Panc1 (cell line): ENCODE measurements at regions not wholly inside any gene's neighbourhood (a gene's known extent, or its start where the extent isn't known, plus 50 kb on each side); places are given as distances from the start of the nearest gene placed in this dataset.

ENCODE experiments used
- POLR2AphosphoS5 ChIP-seq: IDR thresholded peaks from 2 replicates; pipeline ENCODE4 v1.6.1; 2012; ENCODE audit warnings: mild to moderate bottlenecking, low read depth, low read length, moderate library complexity
- SIN3A ChIP-seq: IDR thresholded peaks from 2 replicates; pipeline ENCODE4 v1.6.1; 2012; ENCODE audit warnings: low read depth, mild to moderate bottlenecking, low read length, moderate library complexity, borderline replicate concordance; ENCODE audit not compliant: insufficient read depth
- TCF7L2 ChIP-seq: IDR thresholded peaks from 2 replicates; pipeline ENCODE4 v1.6.1; 2011; ENCODE audit warnings: mild to moderate bottlenecking, low read depth, low read length, inconsistent platforms
- TF ChIP-seq, protein P1 (sequence below): fragments of 450-650 bp; IDR thresholded peaks from 2 replicates; pipeline ENCODE4 v1.5.1; 2017; ENCODE audit warnings: mild to moderate bottlenecking
- TF ChIP-seq, protein P2 (sequence below), 2 experiments: IDR thresholded peaks; 2 replicates each; pipeline ENCODE4 v1.6.1; 2011 to 2012; ENCODE audit warnings: low read depth in 2 of 2, control low read depth in 1 of 2, low read length in 1 of 2, mild to moderate bottlenecking in 1 of 2, moderate library complexity in 1 of 2; ENCODE audit not compliant: insufficient read depth in 1 of 2

DNA sequence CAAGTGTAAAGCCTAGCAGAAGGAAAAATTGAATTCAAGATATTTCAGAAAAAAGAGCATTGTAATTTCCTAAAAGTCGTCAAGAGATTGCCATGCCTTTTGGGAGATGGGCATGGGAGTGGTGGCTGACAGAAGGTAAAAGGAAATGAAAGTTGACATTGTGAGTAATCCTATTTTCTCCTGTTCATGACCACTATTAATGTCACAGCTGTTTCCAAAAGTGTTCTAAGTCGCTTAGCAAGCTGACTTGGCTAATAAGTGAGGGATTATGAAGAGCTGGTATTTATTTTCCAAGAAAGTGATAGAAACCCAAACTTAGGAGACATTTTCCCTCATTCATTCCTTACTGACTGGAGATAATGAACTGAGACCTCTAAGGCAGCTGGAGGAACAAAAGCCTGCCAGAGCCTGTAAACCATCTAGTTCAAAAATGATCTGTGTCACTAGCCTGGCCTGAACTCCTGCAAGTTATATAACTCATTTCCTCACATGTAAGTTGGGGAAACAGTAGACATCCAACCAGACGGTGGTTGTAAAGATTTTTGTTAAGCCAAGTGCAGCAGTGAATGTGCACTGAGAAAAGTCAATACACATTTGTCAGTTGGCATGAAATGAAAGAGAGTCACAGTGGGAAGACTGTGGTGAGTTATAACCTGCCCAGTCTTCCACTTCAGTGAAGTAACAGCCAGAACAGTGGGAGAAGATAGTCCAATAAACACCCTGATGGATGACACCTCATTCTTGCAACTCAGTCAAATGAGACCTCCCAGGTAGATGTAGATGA is 75.8 kb downstream of the DIO2 start:
- TF ChIP-seq, protein P1, sequence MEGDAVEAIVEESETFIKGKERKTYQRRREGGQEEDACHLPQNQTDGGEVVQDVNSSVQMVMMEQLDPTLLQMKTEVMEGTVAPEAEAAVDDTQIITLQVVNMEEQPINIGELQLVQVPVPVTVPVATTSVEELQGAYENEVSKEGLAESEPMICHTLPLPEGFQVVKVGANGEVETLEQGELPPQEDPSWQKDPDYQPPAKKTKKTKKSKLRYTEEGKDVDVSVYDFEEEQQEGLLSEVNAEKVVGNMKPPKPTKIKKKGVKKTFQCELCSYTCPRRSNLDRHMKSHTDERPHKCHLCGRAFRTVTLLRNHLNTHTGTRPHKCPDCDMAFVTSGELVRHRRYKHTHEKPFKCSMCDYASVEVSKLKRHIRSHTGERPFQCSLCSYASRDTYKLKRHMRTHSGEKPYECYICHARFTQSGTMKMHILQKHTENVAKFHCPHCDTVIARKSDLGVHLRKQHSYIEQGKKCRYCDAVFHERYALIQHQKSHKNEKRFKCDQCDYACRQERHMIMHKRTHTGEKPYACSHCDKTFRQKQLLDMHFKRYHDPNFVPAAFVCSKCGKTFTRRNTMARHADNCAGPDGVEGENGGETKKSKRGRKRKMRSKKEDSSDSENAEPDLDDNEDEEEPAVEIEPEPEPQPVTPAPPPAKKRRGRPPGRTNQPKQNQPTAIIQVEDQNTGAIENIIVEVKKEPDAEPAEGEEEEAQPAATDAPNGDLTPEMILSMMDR = no peak
- TF ChIP-seq POLR2AphosphoS5 = no peak
- TF ChIP-seq, protein P2, sequence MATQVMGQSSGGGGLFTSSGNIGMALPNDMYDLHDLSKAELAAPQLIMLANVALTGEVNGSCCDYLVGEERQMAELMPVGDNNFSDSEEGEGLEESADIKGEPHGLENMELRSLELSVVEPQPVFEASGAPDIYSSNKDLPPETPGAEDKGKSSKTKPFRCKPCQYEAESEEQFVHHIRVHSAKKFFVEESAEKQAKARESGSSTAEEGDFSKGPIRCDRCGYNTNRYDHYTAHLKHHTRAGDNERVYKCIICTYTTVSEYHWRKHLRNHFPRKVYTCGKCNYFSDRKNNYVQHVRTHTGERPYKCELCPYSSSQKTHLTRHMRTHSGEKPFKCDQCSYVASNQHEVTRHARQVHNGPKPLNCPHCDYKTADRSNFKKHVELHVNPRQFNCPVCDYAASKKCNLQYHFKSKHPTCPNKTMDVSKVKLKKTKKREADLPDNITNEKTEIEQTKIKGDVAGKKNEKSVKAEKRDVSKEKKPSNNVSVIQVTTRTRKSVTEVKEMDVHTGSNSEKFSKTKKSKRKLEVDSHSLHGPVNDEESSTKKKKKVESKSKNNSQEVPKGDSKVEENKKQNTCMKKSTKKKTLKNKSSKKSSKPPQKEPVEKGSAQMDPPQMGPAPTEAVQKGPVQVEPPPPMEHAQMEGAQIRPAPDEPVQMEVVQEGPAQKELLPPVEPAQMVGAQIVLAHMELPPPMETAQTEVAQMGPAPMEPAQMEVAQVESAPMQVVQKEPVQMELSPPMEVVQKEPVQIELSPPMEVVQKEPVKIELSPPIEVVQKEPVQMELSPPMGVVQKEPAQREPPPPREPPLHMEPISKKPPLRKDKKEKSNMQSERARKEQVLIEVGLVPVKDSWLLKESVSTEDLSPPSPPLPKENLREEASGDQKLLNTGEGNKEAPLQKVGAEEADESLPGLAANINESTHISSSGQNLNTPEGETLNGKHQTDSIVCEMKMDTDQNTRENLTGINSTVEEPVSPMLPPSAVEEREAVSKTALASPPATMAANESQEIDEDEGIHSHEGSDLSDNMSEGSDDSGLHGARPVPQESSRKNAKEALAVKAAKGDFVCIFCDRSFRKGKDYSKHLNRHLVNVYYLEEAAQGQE (IDR thresholded peaks at IDR 0.05; ENCODE audit: insufficient read depth in 1 of 2, low read depth in 2 of 2, low read length in 1 of 2) = no peak
- TF ChIP-seq TCF7L2 = no peak
- TF ChIP-seq SIN3A = no peak
